Liver (tissue), 3 donors: ENCODE measurements at regions not wholly inside any gene's neighbourhood (a gene's known extent, or its start where the extent isn't known, plus 50 kb on each side); places are given as distances from the start of the nearest gene placed in this dataset.

Source experiments
- ATF3 ChIP-seq: IDR thresholded peaks from 2 replicates; pipeline ENCODE4 v1.6.1; 2016; ENCODE audit warnings: antibody characterized with exemption
- CTCF ChIP-seq: fragments of 150-350 bp; IDR thresholded peaks from 2 replicates; pipeline ENCODE4 v1.5.1; 2017; ENCODE audit warnings: improper control_type of control experiment, low read depth, low read length; ENCODE audit not compliant: missing input control
- EGR1 ChIP-seq, 2 donors: IDR thresholded peaks; 2 replicates each; pipeline ENCODE4 v1.6.1; 2016 to 2018; ENCODE audit warnings: antibody characterized with exemption in 2 of 2, low read depth in 2 of 2
- GABPA ChIP-seq, 2 donors: IDR thresholded peaks in 1 of 2; conservative IDR thresholded peaks in 1 of 2; 2 replicates each; pipeline ENCODE4 v1.6.1; 2016; ENCODE audit warnings: antibody characterized with exemption in 2 of 2, mild to moderate bottlenecking in 1 of 2, moderate library complexity in 1 of 2
- JUND ChIP-seq, 2 donors: IDR thresholded peaks; 2 replicates each; pipeline ENCODE4 v1.6.1; 2016; ENCODE audit warnings: antibody characterized with exemption in 2 of 2
- MAX ChIP-seq: IDR thresholded peaks from 2 replicates; pipeline ENCODE4 v1.6.1; 2016; ENCODE audit warnings: antibody characterized with exemption
- REST ChIP-seq: IDR thresholded peaks from 2 replicates; pipeline ENCODE4 v1.6.1; 2016; ENCODE audit warnings: antibody characterized with exemption, mild to moderate bottlenecking
- RXRA ChIP-seq, 2 donors: IDR thresholded peaks; 2 replicates each; pipeline ENCODE4 v1.6.1; 2017 to 2018; ENCODE audit warnings: antibody characterized with exemption in 2 of 2, mild to moderate bottlenecking in 1 of 2
- SP1 ChIP-seq: IDR thresholded peaks from 2 replicates; pipeline ENCODE4 v1.6.1; 2018; ENCODE audit warnings: antibody characterized with exemption, mild to moderate bottlenecking
- TAF1 ChIP-seq: conservative IDR thresholded peaks from 2 replicates; pipeline ENCODE4 v1.6.1; 2016; ENCODE audit warnings: antibody characterized with exemption, mild to moderate bottlenecking
- ZBTB33 ChIP-seq: IDR thresholded peaks from 2 replicates; pipeline ENCODE4 v1.6.1; 2016; ENCODE audit warnings: antibody characterized with exemption
- donor health status: healthy.
- donor health status: healthy.

- TF ChIP-seq CTCF, result no peak
- TF ChIP-seq ATF3, result no peak
- no peak for TF ChIP-seq JUND (IDR thresholded peaks at IDR 0.05)
- TF ChIP-seq SP1, result no peak
- TF ChIP-seq EGR1 (IDR thresholded peaks at IDR 0.05; ENCODE audit: low read depth in 2 of 2), result no peak
- TF ChIP-seq RXRA (IDR thresholded peaks at IDR 0.05), result no peak
- TF ChIP-seq GABPA (IDR thresholded peaks at IDR 0.05 in 1 of 2, conservative IDR thresholded peaks at IDR 0.05 in 1 of 2), result no peak
- TF ChIP-seq MAX, result no peak
- TF ChIP-seq TAF1, result no peak
- no peak for TF ChIP-seq ZBTB33
- no peak for TF ChIP-seq REST
These were observed 93.1 kb upstream of the TRPC7 start for GRCh38 chr5:136458481-136458880.
